ENCODE measurements at regions not wholly inside any gene's neighbourhood (a gene's known extent, or its start where the extent isn't known, plus 50 kb on each side); places are given as distances from the start of the nearest gene placed in this dataset.

DNA sequence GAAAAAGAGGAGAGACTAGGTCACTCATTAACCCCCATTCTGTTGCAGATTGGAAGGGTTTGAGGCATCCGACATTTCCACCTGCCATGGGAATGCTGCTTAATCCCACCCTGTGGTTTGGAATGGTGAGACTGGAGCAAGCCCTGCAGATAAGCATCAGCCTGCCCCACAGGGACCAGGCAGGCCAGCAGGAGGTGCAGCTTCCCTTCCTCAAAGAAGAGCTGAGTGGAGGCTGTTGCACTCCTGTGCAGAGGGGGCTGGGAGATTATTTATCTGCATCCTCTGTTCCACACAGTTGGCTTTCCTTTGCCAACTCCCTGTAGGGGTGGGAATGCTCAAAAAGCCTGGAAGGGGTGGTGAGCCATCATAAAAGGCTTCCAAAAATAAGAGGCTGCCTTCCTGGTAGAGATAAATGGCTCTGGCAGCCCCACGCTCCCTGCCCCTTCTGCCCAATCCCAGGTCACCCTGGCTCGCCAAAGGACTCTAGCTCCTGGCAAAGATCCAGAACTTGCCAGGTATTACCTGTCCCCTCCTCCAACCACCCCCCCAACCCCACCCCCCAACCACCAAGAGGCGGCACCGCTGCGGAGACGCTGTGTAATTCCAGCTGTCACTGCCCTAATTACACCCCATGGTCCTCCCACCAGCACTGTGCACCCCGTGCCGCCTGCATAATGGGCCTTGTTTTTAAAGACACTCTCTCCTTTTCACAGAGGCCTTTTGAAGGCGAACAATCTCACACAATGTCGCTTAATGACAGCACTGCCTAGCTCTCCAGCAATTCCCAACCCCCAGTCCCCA is 83.0 kb upstream of the ZC3H12A start:
- DNase-seq (no peak), ATAC-seq (no peak)
- H3K4me1 ChIP-seq (ENCODE audit: low read depth), result no peaks in the 10 kb centered on the region
- H3K9me3 ChIP-seq, result no peaks in the 10 kb centered on the region
- H3K4me3 ChIP-seq, result no peak overlapping the region
- H3K36me3 ChIP-seq (ENCODE audit: low read depth), result no peaks in the 10 kb centered on the region
- intact Hi-C loops (cut with DNase I, micrococcal nuclease), result no loop called here
- TF ChIP-seq, protein P1, sequence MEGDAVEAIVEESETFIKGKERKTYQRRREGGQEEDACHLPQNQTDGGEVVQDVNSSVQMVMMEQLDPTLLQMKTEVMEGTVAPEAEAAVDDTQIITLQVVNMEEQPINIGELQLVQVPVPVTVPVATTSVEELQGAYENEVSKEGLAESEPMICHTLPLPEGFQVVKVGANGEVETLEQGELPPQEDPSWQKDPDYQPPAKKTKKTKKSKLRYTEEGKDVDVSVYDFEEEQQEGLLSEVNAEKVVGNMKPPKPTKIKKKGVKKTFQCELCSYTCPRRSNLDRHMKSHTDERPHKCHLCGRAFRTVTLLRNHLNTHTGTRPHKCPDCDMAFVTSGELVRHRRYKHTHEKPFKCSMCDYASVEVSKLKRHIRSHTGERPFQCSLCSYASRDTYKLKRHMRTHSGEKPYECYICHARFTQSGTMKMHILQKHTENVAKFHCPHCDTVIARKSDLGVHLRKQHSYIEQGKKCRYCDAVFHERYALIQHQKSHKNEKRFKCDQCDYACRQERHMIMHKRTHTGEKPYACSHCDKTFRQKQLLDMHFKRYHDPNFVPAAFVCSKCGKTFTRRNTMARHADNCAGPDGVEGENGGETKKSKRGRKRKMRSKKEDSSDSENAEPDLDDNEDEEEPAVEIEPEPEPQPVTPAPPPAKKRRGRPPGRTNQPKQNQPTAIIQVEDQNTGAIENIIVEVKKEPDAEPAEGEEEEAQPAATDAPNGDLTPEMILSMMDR (IDR thresholded peaks at IDR 0.05), result no peak

DNA sequence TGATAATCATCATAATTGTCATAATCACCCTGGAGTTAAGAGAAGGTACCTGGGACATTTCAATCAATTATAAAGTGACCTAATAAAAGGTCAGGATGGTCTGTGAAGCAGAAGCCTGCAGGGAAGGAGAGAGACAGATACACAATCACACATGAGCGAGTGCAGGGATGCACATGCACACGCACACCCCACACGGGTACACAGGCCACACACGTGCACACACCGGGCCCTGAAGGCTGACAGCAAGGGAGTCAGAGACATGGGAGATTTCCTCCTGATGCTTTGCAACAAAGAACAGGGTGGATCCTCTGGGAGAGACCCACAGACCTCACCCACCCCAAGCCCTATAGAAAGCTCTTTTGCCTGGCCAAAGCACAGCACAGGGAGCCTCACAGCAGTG is 82.3 kb upstream of the ZC3H12A start:
- TF ChIP-seq, protein P1 (IDR thresholded peaks at IDR 0.05), result no peak
- H3K36me3 ChIP-seq (ENCODE audit: low read depth), result no peaks in the 10 kb centered on the region
- intact Hi-C loops (cut with DNase I, micrococcal nuclease), result no loop called here
- no peak for DNase-seq
- H3K9me3 ChIP-seq, result no peaks in the 10 kb centered on the region
- ATAC-seq, result no peak
- H3K4me1 ChIP-seq (ENCODE audit: low read depth), result no peaks in the 10 kb centered on the region
- H3K4me3 ChIP-seq, result no peak overlapping the region

DNA sequence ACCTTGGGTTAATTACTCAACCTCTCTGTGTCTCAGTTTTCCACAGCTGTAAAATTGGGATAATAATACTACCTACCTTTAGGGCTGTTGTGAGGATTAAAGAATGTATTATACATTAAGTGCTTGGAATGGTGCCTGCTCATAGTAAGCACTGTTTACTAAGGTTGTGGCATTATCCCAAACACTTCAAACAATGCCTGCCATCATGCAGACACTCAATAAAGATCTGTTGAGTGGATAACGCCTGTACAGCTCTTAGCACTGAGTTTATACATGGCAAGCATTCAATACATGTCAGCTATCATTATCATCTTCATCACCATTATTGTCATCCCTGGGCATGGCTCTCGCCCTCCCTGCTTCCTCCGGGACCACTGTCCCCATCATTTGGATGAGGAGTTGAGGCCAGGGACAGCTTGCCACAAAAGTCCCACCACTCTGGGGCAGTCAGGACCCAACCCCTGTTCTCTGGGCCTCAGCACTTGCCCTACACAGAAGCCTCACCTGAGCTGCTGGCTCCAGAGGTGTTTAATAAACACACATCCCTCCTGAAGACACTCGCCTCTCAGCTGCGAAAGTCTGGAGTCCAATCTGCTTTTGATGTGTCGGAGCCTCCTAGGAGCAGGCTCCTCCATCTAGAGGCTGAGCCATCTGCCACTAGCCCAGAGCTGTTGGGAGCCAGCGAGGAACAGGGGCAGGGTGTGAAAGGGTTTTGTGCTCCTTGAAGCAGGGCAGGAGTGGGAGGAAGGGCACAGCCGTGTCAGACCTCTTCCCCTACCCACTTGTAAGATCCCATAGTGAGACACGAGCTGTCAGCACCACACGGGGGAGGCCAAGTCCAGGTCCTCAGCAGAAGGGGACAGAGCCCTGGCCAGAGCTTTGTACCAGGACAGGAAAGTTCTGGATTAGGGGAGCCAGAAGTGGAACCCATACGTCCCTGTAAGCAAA is 80.9 kb upstream of the ZC3H12A start:
- TF ChIP-seq, protein P1 (IDR thresholded peaks at IDR 0.05), result no peak
- Histone ChIP-seq H3K36me3 (ENCODE audit: low read depth) (no peaks in the 10 kb centered on the region), H3K9me3 (no peaks in the 10 kb centered on the region), H3K4me3 (no peak overlapping the region), H3K4me1 (ENCODE audit: low read depth) (no peaks in the 10 kb centered on the region)
- intact Hi-C loops (cut with DNase I, micrococcal nuclease), result no loop called here
- no peak for ATAC-seq
- DNase-seq, result no peak

DNA sequence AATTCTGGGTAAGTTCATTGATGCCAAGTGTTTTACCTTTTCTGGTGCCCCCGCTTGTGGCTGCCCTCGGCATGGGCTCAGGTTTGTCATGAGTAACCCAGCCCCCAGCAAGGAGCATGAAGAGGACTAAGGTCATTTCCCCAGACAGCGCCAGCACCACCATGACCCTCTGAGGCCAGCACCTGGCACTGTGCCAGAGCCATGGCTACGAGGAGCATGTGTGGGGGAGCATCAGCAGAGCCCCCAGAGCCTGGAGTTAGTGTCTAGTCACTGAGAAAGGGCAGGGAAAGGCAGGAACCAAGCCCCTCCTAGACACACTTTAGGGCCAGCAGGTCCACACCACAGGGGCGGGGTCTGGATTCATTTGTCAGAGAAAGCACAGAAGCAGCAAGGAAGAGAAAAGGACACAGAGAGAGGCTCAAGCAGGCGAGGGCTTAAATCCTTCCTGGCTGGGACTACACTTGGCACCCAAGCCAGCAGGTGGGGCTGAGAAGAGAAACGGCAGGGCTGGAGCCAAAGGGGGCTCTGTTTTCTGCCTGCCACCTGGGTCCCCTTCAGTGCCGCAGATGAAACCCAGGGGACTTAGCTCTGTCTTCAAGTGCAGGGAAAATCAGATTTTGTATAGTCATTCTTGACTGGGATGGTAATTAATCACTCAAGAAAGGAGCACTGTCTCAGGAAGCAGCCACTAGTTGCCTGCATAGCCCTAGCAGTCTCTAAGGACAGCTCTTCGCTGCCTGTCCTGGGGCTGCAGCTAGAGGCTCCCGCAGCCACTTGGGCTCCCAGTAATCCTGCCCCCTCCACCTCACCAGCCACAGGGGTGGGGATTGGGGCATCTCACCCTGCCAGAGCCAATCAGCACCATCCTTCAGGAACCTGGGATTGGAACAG is 79.6 kb upstream of the ZC3H12A start:
- no peak overlapping the region for H3K4me3 ChIP-seq
- DNase-seq, result no peak
- H3K9me3 ChIP-seq, result no peaks in the 10 kb centered on the region
- ATAC-seq, result no peak
- no peaks in the 10 kb centered on the region for H3K36me3 ChIP-seq (ENCODE audit: low read depth)
- H3K4me1 ChIP-seq (ENCODE audit: low read depth), result no peaks in the 10 kb centered on the region
- intact Hi-C loops (cut with DNase I, micrococcal nuclease), result no loop called here
- TF ChIP-seq, protein P1 (IDR thresholded peaks at IDR 0.05), result no peak

- Histone ChIP-seq H3K4me1 (ENCODE audit: low read depth) (no peaks in the 10 kb centered on the region), H3K36me3 (ENCODE audit: low read depth) (no peaks in the 10 kb centered on the region), H3K4me3 (no peak overlapping the region), H3K9me3 (no peaks in the 10 kb centered on the region)
- no peak for ATAC-seq
- DNase-seq, result no peak
- intact Hi-C loops (cut with DNase I, micrococcal nuclease), result no loop called here
- TF ChIP-seq, protein P1 (IDR thresholded peaks at IDR 0.05), result no peak
Measured at GRCh38 chr1:37398096-37398495, 76.3 kb upstream of the ZC3H12A start.

Data from mucosa of descending colon (tissue), 3 donors.